ENCODE measurements at regions not wholly inside any gene's neighbourhood (a gene's known extent, or its start where the extent isn't known, plus 50 kb on each side); places are given as distances from the start of the nearest gene placed in this dataset.

DNA sequence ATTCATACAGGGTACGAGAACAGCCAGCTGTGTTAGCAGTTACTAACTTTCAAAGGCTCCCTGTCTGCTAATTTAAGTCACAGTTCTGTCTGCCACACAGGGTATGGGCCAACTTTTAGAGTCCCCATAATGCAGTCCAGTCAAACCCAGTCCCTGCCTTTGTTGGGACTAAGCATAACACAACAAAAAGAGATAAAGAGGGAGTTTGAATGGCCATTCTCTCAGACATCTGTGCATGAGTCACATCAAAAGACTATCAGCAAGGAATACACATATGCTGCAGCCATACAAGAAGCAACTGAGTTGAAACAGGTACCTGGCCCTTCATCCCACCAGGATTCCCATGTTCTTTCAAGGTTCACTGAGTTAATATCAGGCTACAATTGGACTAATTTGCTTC lies 744.5 kb upstream of the C9orf72 start:
- TF ChIP-seq, protein P1, sequence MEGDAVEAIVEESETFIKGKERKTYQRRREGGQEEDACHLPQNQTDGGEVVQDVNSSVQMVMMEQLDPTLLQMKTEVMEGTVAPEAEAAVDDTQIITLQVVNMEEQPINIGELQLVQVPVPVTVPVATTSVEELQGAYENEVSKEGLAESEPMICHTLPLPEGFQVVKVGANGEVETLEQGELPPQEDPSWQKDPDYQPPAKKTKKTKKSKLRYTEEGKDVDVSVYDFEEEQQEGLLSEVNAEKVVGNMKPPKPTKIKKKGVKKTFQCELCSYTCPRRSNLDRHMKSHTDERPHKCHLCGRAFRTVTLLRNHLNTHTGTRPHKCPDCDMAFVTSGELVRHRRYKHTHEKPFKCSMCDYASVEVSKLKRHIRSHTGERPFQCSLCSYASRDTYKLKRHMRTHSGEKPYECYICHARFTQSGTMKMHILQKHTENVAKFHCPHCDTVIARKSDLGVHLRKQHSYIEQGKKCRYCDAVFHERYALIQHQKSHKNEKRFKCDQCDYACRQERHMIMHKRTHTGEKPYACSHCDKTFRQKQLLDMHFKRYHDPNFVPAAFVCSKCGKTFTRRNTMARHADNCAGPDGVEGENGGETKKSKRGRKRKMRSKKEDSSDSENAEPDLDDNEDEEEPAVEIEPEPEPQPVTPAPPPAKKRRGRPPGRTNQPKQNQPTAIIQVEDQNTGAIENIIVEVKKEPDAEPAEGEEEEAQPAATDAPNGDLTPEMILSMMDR (IDR thresholded peaks at IDR 0.05): no peak
- no peak for TF ChIP-seq POLR2A (IDR thresholded peaks at IDR 0.05)

Data from testis (tissue), 2 donors.